ENCODE measurements at regions not wholly inside any gene's neighbourhood (a gene's known extent, or its start where the extent isn't known, plus 50 kb on each side); places are given as distances from the start of the nearest gene placed in this dataset.

GRCh38 chr3:148095962-148096361, 601.7 kb upstream of the AGTR1 start:
- TF ChIP-seq CTCF (IDR thresholded peaks at IDR 0.05; ENCODE audit: insufficient read depth, low read length, poor library complexity, severe bottlenecking): no peak
- TF ChIP-seq EZH2phosphoT487 (conservative IDR thresholded peaks at IDR 0.05; ENCODE audit: low read length): no peak
